ENCODE measurements at regions not wholly inside any gene's neighbourhood (a gene's known extent, or its start where the extent isn't known, plus 50 kb on each side); places are given as distances from the start of the nearest gene placed in this dataset.

DNA sequence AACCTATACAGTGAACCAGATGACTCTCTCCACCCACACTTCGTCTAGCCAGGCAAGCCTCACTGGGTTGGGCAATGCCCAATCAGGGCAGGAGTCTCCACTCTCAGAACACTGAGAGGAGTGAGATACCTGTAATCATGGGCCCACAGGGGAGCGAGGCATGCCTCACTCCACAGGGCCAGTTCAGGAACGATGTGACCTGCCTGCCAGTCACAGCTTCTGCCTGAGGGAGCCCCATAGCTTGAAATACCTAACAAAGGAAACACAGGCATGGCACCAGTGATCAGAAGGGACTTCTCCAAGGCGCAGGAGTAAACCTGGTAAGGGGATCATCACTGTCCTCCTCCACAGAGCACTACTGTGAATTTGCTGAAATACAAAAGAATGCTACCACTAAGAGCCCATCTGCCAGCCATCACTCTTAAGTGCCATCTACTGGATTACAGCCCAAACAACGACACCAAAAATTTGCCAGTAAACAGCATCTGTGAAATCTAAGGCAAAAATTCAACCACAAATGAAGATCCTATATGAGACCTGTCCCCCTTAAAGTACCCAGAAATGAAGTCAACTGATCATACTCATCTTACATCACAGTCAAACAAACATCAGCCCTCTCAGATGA lies 689.9 kb upstream of the SEMA6D start:
- no peaks in the 10 kb centered on the region for H3K4me1 ChIP-seq (ENCODE audit: control insufficient read depth in 1 of 2, insufficient read depth in 2 of 2, low read length in 2 of 2)
- no peak overlapping the region for H3K23ac ChIP-seq (ENCODE audit: low read length)
- H3K27me3 ChIP-seq (ENCODE audit: insufficient read depth, low read length) = no peaks in the 10 kb centered on the region

DNA sequence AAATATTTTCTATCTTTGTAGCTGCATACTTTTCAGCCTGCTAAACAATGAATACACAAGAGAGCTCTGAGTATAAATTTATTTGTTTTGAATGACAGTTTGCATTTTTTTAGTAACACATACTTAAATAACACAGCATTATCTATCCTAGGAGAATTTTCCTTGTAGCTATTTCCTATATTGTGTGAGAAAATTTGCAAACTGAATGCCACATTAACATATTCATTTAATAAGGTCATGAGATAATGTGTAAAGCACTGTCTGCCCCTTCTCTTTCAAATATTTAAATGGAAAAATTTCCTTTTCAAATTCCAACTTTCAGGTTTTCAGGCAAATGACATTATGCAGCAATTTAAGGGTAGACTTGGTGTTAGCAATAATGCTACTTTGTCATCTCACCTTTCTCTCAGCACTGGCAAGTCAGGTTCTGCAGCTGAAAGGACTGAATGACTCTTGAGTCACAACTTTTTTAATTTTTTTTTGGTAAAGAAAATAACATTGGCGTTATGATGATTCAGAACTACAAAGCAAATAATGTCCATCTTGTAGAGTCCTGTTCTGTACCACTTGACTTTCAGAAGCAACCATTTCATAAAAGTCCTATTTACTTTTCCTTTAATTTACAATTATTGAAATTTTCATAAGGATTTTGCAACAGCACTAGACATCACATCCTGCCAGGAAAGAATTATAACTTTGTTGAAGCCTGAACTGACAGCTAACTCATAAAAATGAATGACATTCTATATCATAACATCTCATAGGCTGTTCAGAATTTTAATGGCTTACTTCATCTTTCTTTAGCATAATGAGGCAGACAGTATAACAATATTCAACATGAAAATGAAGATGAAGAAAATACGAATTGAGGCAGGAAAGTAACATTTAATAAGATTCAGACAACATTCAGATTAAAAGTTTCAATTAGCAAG lies 681.6 kb upstream of the SEMA6D start:
- H4K91ac ChIP-seq (ENCODE audit: low read depth, low read length) = no peak overlapping the region
- no peak overlapping the region for H2AFZ ChIP-seq (ENCODE audit: insufficient read depth, low read length, poor library complexity)
- H3K27me3 ChIP-seq (ENCODE audit: insufficient read depth, low read length) = no peaks in the 10 kb centered on the region
- H3K14ac ChIP-seq (ENCODE audit: low read length) = no peak overlapping the region
- H3K79me1 ChIP-seq (ENCODE audit: low read length) = no peaks in the 10 kb centered on the region
- no peaks in the 10 kb centered on the region for H3K9me3 ChIP-seq (ENCODE audit: insufficient read depth, low read depth, low read length)
- no peak overlapping the region for H4K12ac ChIP-seq (ENCODE audit: low read depth, low read length)
- H3K23ac ChIP-seq (ENCODE audit: low read length) = no peak overlapping the region
- no CpG with 5 or more reads among the region's 2 CpGs for WGBS (ENCODE audit: extremely low coverage, insufficient coverage, insufficient read length)
- no peak overlapping the region for H3K4ac ChIP-seq (ENCODE audit: low read depth, low read length)
- H3K27ac ChIP-seq (ENCODE audit: low read depth, low read length) = no peak overlapping the region
- no peak overlapping the region for H3K4me3 ChIP-seq (ENCODE audit: low read depth, low read length)
- H2BK5ac ChIP-seq (ENCODE audit: low read depth, low read length, poor library complexity) = no peak overlapping the region
- no peaks in the 10 kb centered on the region for H3K4me1 ChIP-seq (ENCODE audit: control insufficient read depth in 1 of 2, insufficient read depth in 2 of 2, low read length in 2 of 2)
- H2BK120ac ChIP-seq (ENCODE audit: insufficient read depth, low read length, poor library complexity) = no peak overlapping the region
- no peak overlapping the region for H3K9ac ChIP-seq (ENCODE audit: low read length)
- H3K18ac ChIP-seq (ENCODE audit: low read length) = no peak overlapping the region
- H4K8ac ChIP-seq (ENCODE audit: low read depth, low read length) = no peak overlapping the region
- DNase-seq = no peak
- no peak overlapping the region for H2BK12ac ChIP-seq (ENCODE audit: low read length)
- no peak overlapping the region for H3K4me2 ChIP-seq (ENCODE audit: low read length)
- no peaks in the 10 kb centered on the region for H3K36me3 ChIP-seq (ENCODE audit: control insufficient read depth in 1 of 2, insufficient read depth in 2 of 2, low read length in 2 of 2)
- no peaks in the 10 kb centered on the region for H3K79me2 ChIP-seq (ENCODE audit: control insufficient read depth, insufficient read depth, low read length, poor library complexity)
- no peak overlapping the region for H2AK5ac ChIP-seq (ENCODE audit: low read length)

More for the DNA sequence above, 689.9 kb upstream of the SEMA6D start:
- H3K9ac ChIP-seq (ENCODE audit: low read length) = no peak overlapping the region
- no peak for DNase-seq
- no CpG with 5 or more reads among the region's 5 CpGs for WGBS (ENCODE audit: extremely low coverage, insufficient coverage, insufficient read length)
- H3K4ac ChIP-seq (ENCODE audit: low read depth, low read length) = no peak overlapping the region
- H3K79me2 ChIP-seq (ENCODE audit: control insufficient read depth, insufficient read depth, low read length, poor library complexity) = no peaks in the 10 kb centered on the region
- H2AK5ac ChIP-seq (ENCODE audit: low read length) = no peak overlapping the region
- H2BK12ac ChIP-seq (ENCODE audit: low read length) = no peak overlapping the region
- H2AFZ ChIP-seq (ENCODE audit: insufficient read depth, low read length, poor library complexity) = no peak overlapping the region
- H3K9me3 ChIP-seq (ENCODE audit: insufficient read depth, low read depth, low read length) = no peaks in the 10 kb centered on the region
- no peak overlapping the region for H3K14ac ChIP-seq (ENCODE audit: low read length)
- H4K8ac ChIP-seq (ENCODE audit: low read depth, low read length) = no peak overlapping the region
- no peak overlapping the region for H3K18ac ChIP-seq (ENCODE audit: low read length)
- H4K12ac ChIP-seq (ENCODE audit: low read depth, low read length) = no peak overlapping the region
- no peak overlapping the region for H3K27ac ChIP-seq (ENCODE audit: low read depth, low read length)
- H2BK120ac ChIP-seq (ENCODE audit: insufficient read depth, low read length, poor library complexity) = no peak overlapping the region
- H3K4me3 ChIP-seq (ENCODE audit: low read depth, low read length) = no peak overlapping the region
- H2BK5ac ChIP-seq (ENCODE audit: low read depth, low read length, poor library complexity) = peak overlapping the region; percentile 18
- no peaks in the 10 kb centered on the region for H3K36me3 ChIP-seq (ENCODE audit: control insufficient read depth in 1 of 2, insufficient read depth in 2 of 2, low read length in 2 of 2)
- no peak overlapping the region for H3K4me2 ChIP-seq (ENCODE audit: low read length)
- H4K91ac ChIP-seq (ENCODE audit: low read depth, low read length) = no peak overlapping the region
- no peaks in the 10 kb centered on the region for H3K79me1 ChIP-seq (ENCODE audit: low read length)

GRCh38 chr15:47037003-47037402 lies 680.3 kb upstream of the SEMA6D start:
- H3K36me3 ChIP-seq (ENCODE audit: control insufficient read depth in 1 of 2, insufficient read depth in 2 of 2, low read length in 2 of 2) = no peaks in the 10 kb centered on the region
- no peak overlapping the region for H3K4me3 ChIP-seq (ENCODE audit: low read depth, low read length)
- H3K27ac ChIP-seq (ENCODE audit: low read depth, low read length) = no peak overlapping the region
- no peak overlapping the region for H4K8ac ChIP-seq (ENCODE audit: low read depth, low read length)
- H2BK120ac ChIP-seq (ENCODE audit: insufficient read depth, low read length, poor library complexity) = no peak overlapping the region
- no peak overlapping the region for H2AK5ac ChIP-seq (ENCODE audit: low read length)
- H3K79me1 ChIP-seq (ENCODE audit: low read length) = no peaks in the 10 kb centered on the region
- no peak overlapping the region for H4K12ac ChIP-seq (ENCODE audit: low read depth, low read length)
- no CpG with 5 or more reads among the region's 1 CpG for WGBS (ENCODE audit: extremely low coverage, insufficient coverage, insufficient read length)
- H3K23ac ChIP-seq (ENCODE audit: low read length) = no peak overlapping the region
- no peak overlapping the region for H3K18ac ChIP-seq (ENCODE audit: low read length)
- no peaks in the 10 kb centered on the region for H3K4me1 ChIP-seq (ENCODE audit: control insufficient read depth in 1 of 2, insufficient read depth in 2 of 2, low read length in 2 of 2)
- no peak overlapping the region for H3K4me2 ChIP-seq (ENCODE audit: low read length)
- no peak for DNase-seq
- no peak overlapping the region for H2BK12ac ChIP-seq (ENCODE audit: low read length)
- no peaks in the 10 kb centered on the region for H3K9me3 ChIP-seq (ENCODE audit: insufficient read depth, low read depth, low read length)
- no peaks in the 10 kb centered on the region for H3K27me3 ChIP-seq (ENCODE audit: insufficient read depth, low read length)
- no peak overlapping the region for H2AFZ ChIP-seq (ENCODE audit: insufficient read depth, low read length, poor library complexity)
- no peaks in the 10 kb centered on the region for H3K79me2 ChIP-seq (ENCODE audit: control insufficient read depth, insufficient read depth, low read length, poor library complexity)
- no peak overlapping the region for H3K14ac ChIP-seq (ENCODE audit: low read length)
- no peak overlapping the region for H4K91ac ChIP-seq (ENCODE audit: low read depth, low read length)
- no peak overlapping the region for H3K4ac ChIP-seq (ENCODE audit: low read depth, low read length)
- no peak overlapping the region for H2BK5ac ChIP-seq (ENCODE audit: low read depth, low read length, poor library complexity)
- no peak overlapping the region for H3K9ac ChIP-seq (ENCODE audit: low read length)

- Histone ChIP-seq H3K4me1 (ENCODE audit: control insufficient read depth in 1 of 2, insufficient read depth in 2 of 2, low read length in 2 of 2) (no peaks in the 10 kb centered on the region), H4K8ac (ENCODE audit: low read depth, low read length) (no peak overlapping the region), H3K79me1 (ENCODE audit: low read length) (no peaks in the 10 kb centered on the region), H3K4ac (ENCODE audit: low read depth, low read length) (no peak overlapping the region), H2BK5ac (ENCODE audit: low read depth, low read length, poor library complexity) (no peak overlapping the region), H3K36me3 (ENCODE audit: control insufficient read depth in 1 of 2, insufficient read depth in 2 of 2, low read length in 2 of 2) (no peaks in the 10 kb centered on the region), H3K9ac (ENCODE audit: low read length) (no peak overlapping the region), H2AK5ac (ENCODE audit: low read length) (no peak overlapping the region), H3K14ac (ENCODE audit: low read length) (no peak overlapping the region), H3K79me2 (ENCODE audit: control insufficient read depth, insufficient read depth, low read length, poor library complexity) (no peaks in the 10 kb centered on the region), H2AFZ (ENCODE audit: insufficient read depth, low read length, poor library complexity) (no peak overlapping the region), H3K4me2 (ENCODE audit: low read length) (no peak overlapping the region), H3K23ac (ENCODE audit: low read length) (no peak overlapping the region), H3K4me3 (ENCODE audit: low read depth, low read length) (no peak overlapping the region), H3K18ac (ENCODE audit: low read length) (no peak overlapping the region), H2BK12ac (ENCODE audit: low read length) (no peak overlapping the region), H3K27ac (ENCODE audit: low read depth, low read length) (no peak overlapping the region), H4K91ac (ENCODE audit: low read depth, low read length) (no peak overlapping the region), H2BK120ac (ENCODE audit: insufficient read depth, low read length, poor library complexity) (no peak overlapping the region), H4K12ac (ENCODE audit: low read depth, low read length) (no peak overlapping the region), H3K27me3 (ENCODE audit: insufficient read depth, low read length) (no peaks in the 10 kb centered on the region), H3K9me3 (ENCODE audit: insufficient read depth, low read depth, low read length) (no peaks in the 10 kb centered on the region)
- DNase-seq = no peak
- no CpG with 5 or more reads among the region's 1 CpG for WGBS (ENCODE audit: extremely low coverage, insufficient coverage, insufficient read length)
Observed at GRCh38 chr15:47039225-47039624, 678.1 kb upstream of the SEMA6D start.
